A673 (cell line): ENCODE measurements at regions not wholly inside any gene's neighbourhood (a gene's known extent, or its start where the extent isn't known, plus 50 kb on each side); places are given as distances from the start of the nearest gene placed in this dataset.

ENCODE experiments used
- BruUV-seq: library from RNA; stranded (reverse); fragments of 400-500 nt; replicated peaks from 2 replicates; lab custom pipeline; 2021; lab: Mats Ljungman, UMichigan
- CTCF ChIA-PET: fragments of 300-600 bp; sonication (Branson Sonifier 250); formaldehyde crosslinking; loops from one replicate; lab custom pipeline; 2022; ENCODE audit warnings: antibody characterized with exemption; lab: Charles Lee
- POLR2A ChIA-PET: fragments of 300-600 bp; sonication (Branson Sonifier 250); formaldehyde crosslinking; loops from one replicate; lab custom pipeline; 2022; ENCODE audit warnings: antibody characterized with exemption; ENCODE audit not compliant: low non-redundant PET; lab: Charles Lee
- DNase-seq: peaks from one replicate; pipeline ENCODE4 v3.0.0-alpha.2; 2015; ENCODE audit warnings: low spot score
- H3K27ac ChIP-seq: fragments of 200-600 bp; sonication (generic); 2 replicates; pipeline ENCODE4 v1.5.1; 2016; ENCODE audit warnings: mixed run types, low read depth, mild to moderate bottlenecking, mixed read lengths, antibody characterized with exemption, low read length; ENCODE audit not compliant: poor library complexity, severe bottlenecking
- H3K27me3 ChIP-seq: fragments of 200-600 bp; sonication (generic); replicated peaks from 2 replicates; pipeline ENCODE4 v1.6.1; 2017; ENCODE audit warnings: mixed run types, low read depth, mild to moderate bottlenecking, mixed read lengths, antibody characterized with exemption, low read length; ENCODE audit not compliant: insufficient read depth, poor library complexity
- H3K36me3 ChIP-seq: fragments of 200-600 bp; sonication (generic); 2 replicates; pipeline ENCODE4 v1.6.1; 2016; ENCODE audit warnings: mixed run types, mild to moderate bottlenecking, mixed read lengths, antibody characterized with exemption, low read length; ENCODE audit not compliant: insufficient read depth, poor library complexity, severe bottlenecking
- H3K4me1 ChIP-seq: fragments of 200-600 bp; sonication (generic); 2 replicates; pipeline ENCODE4 v1.6.1; 2017; ENCODE audit warnings: mixed run types, mild to moderate bottlenecking, mixed read lengths, antibody characterized with exemption, low read length; ENCODE audit not compliant: insufficient read depth, poor library complexity, severe bottlenecking
- H3K4me3 ChIP-seq: fragments of 200-600 bp; sonication (generic); 2 replicates; pipeline ENCODE4 v1.5.1; 2016; ENCODE audit warnings: low read depth, mixed run types, mild to moderate bottlenecking, mixed read lengths, low read length; ENCODE audit not compliant: poor library complexity, severe bottlenecking
- H3K9me3 ChIP-seq: fragments of 200-600 bp; sonication (generic); 2 replicates; pipeline ENCODE4 v1.6.1; 2016; ENCODE audit warnings: mixed run types, low read depth, mild to moderate bottlenecking, mixed read lengths, antibody characterized with exemption, low read length; ENCODE audit not compliant: poor library complexity, severe bottlenecking
- EZH2 ChIP-seq: fragments of 200-600 bp; sonication (generic); IDR thresholded peaks from 2 replicates; pipeline ENCODE4 v1.6.1; 2017; ENCODE audit warnings: borderline replicate concordance, low read depth, mild to moderate bottlenecking, mixed read lengths, antibody characterized with exemption, low read length; ENCODE audit not compliant: poor library complexity, severe bottlenecking
- intact Hi-C: fragments of 100-400 bp; cut with micrococcal nuclease; formaldehyde crosslinking; loops from one replicate; pipeline ENCODE4 v1.10.0; 2022; ENCODE audit not compliant: unreplicated experiment
- TF ChIP-seq, protein P1 (sequence below): fragments of 300-800, 200-600 bp; sonication (generic); conservative IDR thresholded peaks from 2 replicates; pipeline ENCODE4 v1.5.1; 2017; ENCODE audit warnings: low read depth, mild to moderate bottlenecking, antibody characterized with exemption, low read length, moderate library complexity, mixed read lengths

- Histone ChIP-seq H3K36me3 (no peaks in the 10 kb centered on the region), H3K4me1 (no peaks in the 10 kb centered on the region), H3K4me3 (no peak overlapping the region), H3K27ac (no peak overlapping the region), H3K27me3 (no peaks in the 10 kb centered on the region), H3K9me3 (no peaks in the 10 kb centered on the region)
- CTCF ChIA-PET = no interaction called here
- intact Hi-C loops = no loop called here
- POLR2A ChIA-PET = no interaction called here
- BruUV-seq = no TSS peak
- TF ChIP-seq, protein P1, sequence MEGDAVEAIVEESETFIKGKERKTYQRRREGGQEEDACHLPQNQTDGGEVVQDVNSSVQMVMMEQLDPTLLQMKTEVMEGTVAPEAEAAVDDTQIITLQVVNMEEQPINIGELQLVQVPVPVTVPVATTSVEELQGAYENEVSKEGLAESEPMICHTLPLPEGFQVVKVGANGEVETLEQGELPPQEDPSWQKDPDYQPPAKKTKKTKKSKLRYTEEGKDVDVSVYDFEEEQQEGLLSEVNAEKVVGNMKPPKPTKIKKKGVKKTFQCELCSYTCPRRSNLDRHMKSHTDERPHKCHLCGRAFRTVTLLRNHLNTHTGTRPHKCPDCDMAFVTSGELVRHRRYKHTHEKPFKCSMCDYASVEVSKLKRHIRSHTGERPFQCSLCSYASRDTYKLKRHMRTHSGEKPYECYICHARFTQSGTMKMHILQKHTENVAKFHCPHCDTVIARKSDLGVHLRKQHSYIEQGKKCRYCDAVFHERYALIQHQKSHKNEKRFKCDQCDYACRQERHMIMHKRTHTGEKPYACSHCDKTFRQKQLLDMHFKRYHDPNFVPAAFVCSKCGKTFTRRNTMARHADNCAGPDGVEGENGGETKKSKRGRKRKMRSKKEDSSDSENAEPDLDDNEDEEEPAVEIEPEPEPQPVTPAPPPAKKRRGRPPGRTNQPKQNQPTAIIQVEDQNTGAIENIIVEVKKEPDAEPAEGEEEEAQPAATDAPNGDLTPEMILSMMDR = no peak
- no peak for TF ChIP-seq EZH2
- no peak for DNase-seq
These were observed 865.4 kb upstream of the NXPH2 start for GRCh38 chr2:139645617-139646016.

DNA sequence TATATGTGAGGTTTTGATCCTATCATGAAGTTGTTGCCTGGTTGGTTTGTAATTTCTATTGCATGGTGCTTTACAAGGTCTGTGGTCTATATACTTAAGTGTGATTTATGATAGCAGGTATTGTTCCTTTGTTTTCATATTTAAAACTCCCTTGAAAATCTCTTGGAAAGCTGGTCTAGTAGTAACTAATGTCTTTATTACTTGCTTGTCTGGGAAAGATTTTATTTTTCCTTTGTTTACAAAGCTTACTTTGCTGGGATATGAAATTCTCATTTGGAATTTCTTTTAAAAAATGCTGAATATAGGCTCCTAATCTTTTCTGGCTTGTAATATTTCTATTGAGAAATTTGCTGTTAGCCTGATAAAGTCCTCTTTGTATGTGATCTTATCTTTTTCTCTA is 862.9 kb upstream of the NXPH2 start:
- intact Hi-C loops = no loop called here
- Histone ChIP-seq H3K27ac (no peak overlapping the region), H3K27me3 (no peaks in the 10 kb centered on the region), H3K4me3 (no peak overlapping the region), H3K36me3 (no peaks in the 10 kb centered on the region), H3K4me1 (no peaks in the 10 kb centered on the region), H3K9me3 (no peaks in the 10 kb centered on the region)
- no peak for DNase-seq
- BruUV-seq = no TSS peak
- POLR2A ChIA-PET = no interaction called here
- TF ChIP-seq, protein P1 = no peak
- TF ChIP-seq EZH2 = no peak
- CTCF ChIA-PET = no interaction called here

DNA sequence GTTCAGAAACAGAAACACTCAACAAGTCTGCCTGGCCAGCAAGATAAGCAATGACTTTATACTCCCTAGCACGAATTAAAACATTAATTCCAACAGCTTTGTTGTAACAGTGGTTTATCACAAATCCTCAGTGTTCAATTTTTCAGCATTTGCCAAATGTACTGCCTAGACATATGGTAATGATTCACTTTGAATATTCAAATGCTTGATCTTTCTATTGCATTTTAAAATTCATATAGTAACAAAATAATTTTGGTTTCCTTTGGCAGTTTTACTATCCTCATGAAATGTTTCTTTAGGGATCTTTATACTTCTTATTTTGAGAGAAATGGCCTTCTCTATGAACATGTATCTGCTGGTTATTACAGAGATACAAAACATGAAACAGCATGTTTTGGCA is 851.8 kb upstream of the NXPH2 start:
- TF ChIP-seq, protein P1 = no peak
- no peak for TF ChIP-seq EZH2
- no peaks in the 10 kb centered on the region for H3K36me3 ChIP-seq
- H3K4me3 ChIP-seq = no peak overlapping the region
- no peak overlapping the region for H3K27ac ChIP-seq
- no peak for DNase-seq
- ChIA-PET CTCF (no interaction called here), POLR2A (no interaction called here)
- no peaks in the 10 kb centered on the region for H3K27me3 ChIP-seq
- no peaks in the 10 kb centered on the region for H3K9me3 ChIP-seq
- intact Hi-C loops = no loop called here
- BruUV-seq = no TSS peak
- H3K4me1 ChIP-seq = no peaks in the 10 kb centered on the region
